ENCODE measurements at regions not wholly inside any gene's neighbourhood (a gene's known extent, or its start where the extent isn't known, plus 50 kb on each side); places are given as distances from the start of the nearest gene placed in this dataset.

DNA sequence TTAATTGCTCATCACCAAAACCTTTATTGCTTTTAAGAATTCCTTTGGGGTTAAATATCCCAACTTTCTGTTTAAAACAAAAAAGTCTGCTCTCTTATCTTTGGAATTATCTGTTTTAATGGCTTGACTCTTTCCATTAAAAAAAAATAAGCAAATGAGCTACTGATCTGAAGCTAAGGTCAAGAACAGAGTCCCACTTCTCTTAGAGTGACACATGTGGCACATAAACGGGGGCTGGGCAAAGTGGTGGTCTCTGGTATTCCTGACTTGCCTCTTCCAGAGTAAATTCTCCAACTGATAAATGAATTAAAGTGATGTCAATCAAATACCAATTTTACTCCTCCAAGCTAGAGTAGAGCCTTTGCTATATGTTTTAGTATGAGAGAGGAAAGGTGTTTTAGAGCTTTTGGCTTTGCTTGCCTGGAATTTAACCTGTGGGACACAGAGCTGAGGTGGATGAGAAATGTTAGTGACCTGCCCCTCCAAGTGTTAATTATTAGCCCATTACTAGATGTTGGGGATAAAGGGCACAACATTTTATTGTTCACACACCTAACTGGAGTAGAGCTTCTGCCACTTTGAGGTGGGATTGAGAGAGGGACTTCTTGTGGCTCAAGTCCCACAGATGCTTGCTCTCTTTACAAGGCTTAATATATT lies 864.0 kb downstream of the LRRIQ3 start:
- Histone ChIP-seq H3K9ac (ENCODE audit: control insufficient read depth, insufficient read depth, low read length) (no peak overlapping the region), H3K4me1 (ENCODE audit: control insufficient read depth, insufficient read depth, low read length) (no peaks in the 10 kb centered on the region), H4K20me1 (ENCODE audit: control insufficient read depth, insufficient read depth) (no peaks in the 10 kb centered on the region), H3K4me2 (ENCODE audit: control insufficient read depth, insufficient read depth) (no peak overlapping the region), H3K79me2 (ENCODE audit: control insufficient read depth, insufficient read depth, low read length) (no peaks in the 10 kb centered on the region), H3K4me3 (no peak overlapping the region), H2AFZ (ENCODE audit: control insufficient read depth, low read depth, low read length) (no peak overlapping the region), H3K27me3 (replicated peaks in 1 of 2; ENCODE audit: control insufficient read depth in 2 of 2, insufficient read depth in 2 of 2, low read length in 1 of 2) (no peaks in the 10 kb centered on the region), H3K9me3 (replicated peaks; ENCODE audit: control insufficient read depth, insufficient read depth, low read length) (no peaks in the 10 kb centered on the region), H3K27ac (ENCODE audit: control insufficient read depth, insufficient read depth) (no peak overlapping the region), H3K36me3 (ENCODE audit: control insufficient read depth in 2 of 2, insufficient read depth in 2 of 2, low read length in 1 of 2) (no peaks in the 10 kb centered on the region)
- BruUV-seq (replicated peaks): no TSS peak
- no peak for FAIRE-seq
- ATAC-seq: no peak
- intact Hi-C loops (cut with micrococcal nuclease; ENCODE audit: unreplicated experiment): no loop called here
- SMC1A ChIA-PET (ENCODE audit: uncharacterized antibody, unreplicated experiment): no interaction called here
- RAD21 ChIA-PET (ENCODE audit: unreplicated experiment): no interaction called here
- TF ChIP-seq HDAC6 (IDR thresholded peaks at IDR 0.05; ENCODE audit: unreplicated experiment): no peak
- no peak for TF ChIP-seq NFXL1 (IDR thresholded peaks at IDR 0.05; ENCODE audit: borderline replicate concordance)
- TF ChIP-seq RELA (IDR thresholded peaks at IDR 0.05; ENCODE audit: borderline replicate concordance, partially characterized antibody): no peak
- no peak for TF ChIP-seq IKZF1 (conservative IDR thresholded peaks at IDR 0.05)
- TF ChIP-seq BCLAF1 (IDR thresholded peaks at IDR 0.05): no peak
- no peak for TF ChIP-seq ZBED1 (IDR thresholded peaks at IDR 0.05; ENCODE audit: borderline replicate concordance)
- TF ChIP-seq YBX1 (IDR thresholded peaks at IDR 0.05): no peak
- no peak for TF ChIP-seq NFIC (IDR thresholded peaks at IDR 0.05; ENCODE audit: low read depth, low read length)
- no peak for TF ChIP-seq TCF3 (IDR thresholded peaks at IDR 0.05; ENCODE audit: borderline replicate concordance, insufficient read depth, low read depth, low read length)
- POLR2A ChIA-PET: no interaction called here
- no peak for DNase-seq (ENCODE audit: low read depth, low spot score)
- 12% methylated on average over 1 of the region's 1 CpG for WGBS (ENCODE audit: insufficient coverage, insufficient replicate concordance, low lambda C conversion rate, missing lambda C conversion rate)
- CTCF ChIA-PET: no interaction called here
- in situ Hi-C loops (cut with MboI): no loop called here
